ENCODE measurements at regions not wholly inside any gene's neighbourhood (a gene's known extent, or its start where the extent isn't known, plus 50 kb on each side); places are given as distances from the start of the nearest gene placed in this dataset.

DNA sequence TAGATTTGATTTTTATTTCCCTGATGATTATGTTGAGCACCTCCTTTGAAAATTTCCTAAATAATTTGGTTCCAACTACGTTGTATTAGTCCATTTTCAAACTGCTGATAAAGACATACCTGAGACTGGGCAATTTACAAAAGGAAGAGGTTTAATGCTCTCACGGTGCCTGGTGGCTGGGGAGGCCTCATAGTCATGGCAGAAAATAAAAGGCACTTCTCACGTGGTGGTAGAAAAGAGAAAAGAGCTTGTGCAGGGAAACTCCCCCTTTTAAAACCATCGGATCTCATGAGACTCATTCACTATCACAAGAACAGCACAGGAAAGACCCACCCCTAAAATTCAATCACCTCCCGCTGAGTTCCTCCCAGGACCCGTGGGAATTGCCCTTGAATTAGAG is 372.3 kb downstream of the RPL10L start:
- DNase-seq: no peak

DNA sequence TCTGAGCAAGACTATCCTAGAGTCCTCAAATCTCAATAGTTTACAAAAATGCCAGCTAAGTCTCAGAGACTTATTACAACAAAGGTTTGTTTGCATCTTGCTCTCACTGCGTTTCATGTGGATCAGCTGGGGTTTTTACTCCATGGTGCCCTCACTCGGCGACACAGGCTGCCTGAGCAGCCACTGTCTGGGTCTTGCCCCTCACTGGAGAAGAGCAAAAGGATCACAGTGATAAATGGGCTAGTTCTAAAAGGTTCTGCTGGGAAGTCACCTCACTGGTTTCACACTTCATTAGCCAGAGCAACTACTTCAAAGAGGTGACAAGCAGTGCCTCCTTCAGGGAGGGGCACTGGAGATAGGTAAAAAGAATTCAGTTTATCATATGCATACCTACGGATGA is 392.0 kb downstream of the RPL10L start:
- DNase-seq: no peak

DNA sequence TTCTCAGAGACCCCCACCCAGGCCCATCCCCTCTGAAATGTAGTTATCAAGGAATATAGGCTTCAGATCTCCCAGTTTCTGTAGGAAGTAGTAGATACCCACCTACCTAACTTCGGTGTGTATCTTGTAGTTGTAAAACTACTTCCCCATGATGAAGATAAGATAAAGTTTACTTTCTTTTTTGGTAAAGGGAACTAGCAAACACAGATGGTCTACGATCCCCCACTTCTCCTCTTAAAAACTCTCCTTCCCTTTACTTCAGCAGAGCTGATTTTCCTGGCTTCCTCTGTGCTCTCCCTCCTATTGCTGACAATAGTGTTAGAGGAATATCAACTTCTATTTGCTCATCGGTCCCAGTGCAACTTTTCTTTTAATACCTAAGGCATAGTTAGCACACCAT is 395.2 kb downstream of the RPL10L start:
- DNase-seq: no peak

DNA sequence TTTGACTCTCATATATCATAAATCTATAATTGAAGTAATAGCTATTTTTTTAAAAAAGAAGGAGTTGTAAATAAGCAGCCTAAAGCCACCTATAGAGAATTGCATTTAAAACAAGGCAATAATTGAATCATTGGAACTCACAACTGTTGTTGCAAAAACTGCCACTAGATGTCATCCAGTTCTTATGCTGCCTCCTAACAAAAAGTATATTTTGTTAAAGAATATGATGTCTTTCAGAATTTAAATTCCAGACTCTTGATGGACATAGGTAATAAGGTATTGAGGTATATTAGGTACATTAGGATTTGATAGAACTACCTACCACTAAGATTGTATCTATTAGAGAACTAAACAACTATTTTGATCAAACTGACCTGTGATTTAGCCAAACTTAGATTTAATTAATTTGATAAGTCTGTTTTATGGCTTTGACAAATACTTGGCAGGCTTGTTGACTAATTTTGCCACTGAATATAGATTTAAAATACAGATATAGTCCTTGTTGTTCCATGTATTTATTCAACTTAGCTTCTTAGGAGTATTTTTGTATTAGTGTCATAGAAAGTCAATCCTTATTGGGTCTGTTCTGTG is 401.4 kb downstream of the RPL10L start:
- peak; percentile 2 for DNase-seq

DNA sequence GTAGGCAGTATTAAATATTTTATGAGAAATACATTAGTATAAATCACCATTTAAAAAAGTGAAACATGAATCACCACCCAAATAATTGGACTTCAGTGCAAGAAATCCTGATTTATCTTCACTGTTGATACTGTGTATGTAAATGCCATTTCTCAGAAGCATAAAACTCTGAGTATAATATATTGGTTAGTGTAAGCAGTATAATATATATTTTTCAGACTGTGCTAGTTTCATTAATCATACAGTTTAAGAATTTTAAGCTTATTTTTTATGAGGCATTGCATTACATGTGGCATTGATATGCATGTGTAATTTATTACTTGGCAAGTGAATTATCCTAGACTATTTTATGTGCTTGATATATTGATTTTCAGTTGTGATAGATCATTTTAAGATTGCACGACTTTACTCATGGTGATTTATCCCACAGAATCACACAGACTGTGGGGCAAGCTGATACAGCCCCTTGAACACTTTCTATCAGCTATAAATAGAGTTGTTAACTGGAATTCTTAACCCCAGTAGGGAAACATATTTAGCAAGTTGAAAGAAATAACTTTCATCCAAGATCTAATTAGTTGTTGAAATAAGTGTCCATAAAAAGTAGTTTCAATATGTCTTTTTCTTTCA is 403.5 kb downstream of the RPL10L start:
- DNase-seq: no peak

DNA sequence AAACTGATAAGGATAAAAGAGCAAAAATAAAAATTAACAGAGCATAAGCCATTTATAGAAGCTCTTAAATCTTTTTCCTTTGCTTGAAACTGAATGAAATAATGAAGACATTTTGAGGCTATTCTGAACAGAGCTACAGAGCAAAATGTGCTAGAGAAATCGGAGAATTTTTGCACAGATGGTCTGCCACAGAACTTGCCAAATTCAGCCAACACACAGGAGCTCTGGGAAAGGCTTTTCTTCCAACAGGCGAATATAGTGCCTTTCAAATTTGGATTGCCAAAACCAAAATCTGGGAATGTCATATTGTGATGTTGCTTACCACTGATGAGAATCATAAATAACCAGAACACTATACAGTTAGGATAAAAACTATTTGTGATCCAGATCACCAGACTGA is 406.3 kb downstream of the RPL10L start:
- DNase-seq: no peak

DNA sequence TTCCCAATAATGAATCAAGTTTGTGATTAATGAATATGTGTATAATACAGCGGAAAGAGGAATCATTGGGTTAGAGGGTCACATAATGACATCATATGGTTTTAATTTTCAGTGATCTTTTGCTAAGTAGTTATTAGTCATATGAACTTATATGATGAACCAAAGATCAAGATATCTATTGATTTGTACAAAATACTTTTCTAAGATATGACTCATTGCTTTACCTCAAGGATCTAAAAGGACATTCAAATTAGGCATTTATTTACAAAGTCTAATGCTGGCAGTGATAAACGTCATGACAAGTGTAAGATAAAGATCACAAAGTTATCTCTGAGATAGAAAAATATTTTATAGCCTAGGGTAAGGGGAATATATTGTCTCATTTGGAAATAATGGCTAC is 417.8 kb downstream of the RPL10L start:
- DNase-seq: no peak

DNA sequence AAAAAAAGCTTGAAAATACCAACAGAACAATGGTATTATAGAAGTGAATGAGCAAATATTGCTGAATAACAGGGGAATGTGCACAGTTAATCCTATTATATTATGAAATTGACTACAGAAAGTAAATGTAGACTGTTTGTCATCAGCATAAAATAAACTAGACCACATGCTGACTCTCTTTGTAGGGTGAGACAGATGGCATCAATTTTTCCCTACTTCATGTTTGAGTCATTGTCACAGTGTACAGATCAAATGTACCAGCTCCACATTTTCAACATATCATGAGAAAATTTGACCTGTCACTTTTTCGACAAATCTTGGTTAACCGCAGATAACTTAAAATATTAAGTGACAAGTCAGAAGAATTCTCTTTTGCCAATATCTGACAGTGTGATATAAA is 421.0 kb downstream of the RPL10L start:
- no peak for DNase-seq

DNA sequence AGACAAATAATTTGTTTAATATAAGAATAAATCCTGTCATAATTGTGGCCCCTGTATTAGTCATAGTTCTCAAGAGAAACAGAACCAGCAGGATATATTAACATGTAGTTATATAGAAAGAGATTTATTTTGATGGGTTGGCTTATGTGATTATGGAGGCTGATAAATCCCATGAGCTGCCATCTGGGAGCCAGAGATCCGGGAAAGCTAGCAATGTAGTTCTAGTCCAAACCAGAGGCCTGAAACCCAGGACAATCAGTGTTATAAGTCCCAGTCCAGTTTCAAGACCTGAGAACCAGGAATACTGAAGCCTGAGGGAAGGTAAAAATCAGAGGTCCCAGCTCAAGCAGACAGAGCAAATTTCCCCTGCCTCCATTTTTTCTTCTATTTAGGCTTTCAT is 435.8 kb downstream of the RPL10L start:
- DNase-seq: no peak

DNA sequence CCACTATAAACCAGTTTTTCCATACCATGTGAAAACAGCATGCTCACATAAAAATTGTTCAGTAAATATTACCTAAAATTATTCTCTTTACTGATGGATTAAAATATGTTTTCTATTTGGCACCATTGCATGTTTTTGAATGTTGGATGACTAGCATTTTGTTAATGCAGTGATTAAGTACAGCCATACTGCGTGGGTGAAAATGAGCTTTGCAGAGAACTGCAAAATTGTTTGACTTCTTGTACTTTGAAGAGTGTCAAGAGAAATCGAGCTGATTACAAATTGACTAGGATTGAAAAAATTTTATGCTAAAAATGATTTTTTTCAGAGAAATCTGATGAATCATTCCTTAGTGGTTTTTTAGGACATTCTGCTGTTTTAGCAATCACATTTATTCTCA is 452.9 kb downstream of the RPL10L start:
- DNase-seq: no peak

DNA sequence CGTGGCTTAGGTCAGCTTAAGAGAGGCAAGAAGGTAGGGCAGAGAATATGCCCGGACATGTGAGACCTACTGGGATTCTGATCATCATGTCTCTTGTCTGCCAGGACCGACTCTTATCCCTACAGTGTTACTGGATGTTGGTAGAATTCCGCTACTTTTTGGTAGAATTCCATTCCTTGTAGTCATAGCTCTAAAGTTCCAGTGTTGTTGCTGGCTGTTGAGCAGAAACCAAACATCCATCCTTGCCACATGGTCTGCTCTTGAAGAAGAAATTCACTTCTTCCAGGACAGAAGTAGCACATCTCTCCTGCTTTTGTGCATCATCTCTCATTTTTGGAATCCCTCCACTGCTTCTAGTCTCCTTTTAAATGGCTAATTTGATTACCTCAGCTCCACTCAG is 453.7 kb downstream of the RPL10L start:
- DNase-seq: no peak

Measured in NCI-H748 treated with DMSO at 0.1 percent for 48 hours (cell line).